ENCODE measurements at regions not wholly inside any gene's neighbourhood (a gene's known extent, or its start where the extent isn't known, plus 50 kb on each side); places are given as distances from the start of the nearest gene placed in this dataset.

GRCh38 chr1:218965821-218966220, 207.9 kb upstream of the LYPLAL1 start:
- TF ChIP-seq POLR2AphosphoS5 (IDR thresholded peaks at IDR 0.05), result no peak
- no peak for TF ChIP-seq CTCF (IDR thresholded peaks at IDR 0.05 in 8 of 11, conservative IDR thresholded peaks at IDR 0.05 in 3 of 11)
- TF ChIP-seq POLR2A (IDR thresholded peaks at IDR 0.05), result no peak
